Hematopoietic multipotent progenitor cell (in vitro differentiated cells): ENCODE measurements at regions not wholly inside any gene's neighbourhood (a gene's known extent, or its start where the extent isn't known, plus 50 kb on each side); places are given as distances from the start of the nearest gene placed in this dataset.
A peak's percentile ranks its signal among the peaks of the same experiment; 100 is the strongest.

Source experiments
- DNase-seq, 3 donors: peaks; one replicate each; pipeline ENCODE4 v3.0.0-alpha.2; 2011 to 2015; ENCODE audit warnings: low read depth in 2 of 3, low spot score in 2 of 3

- no peak for DNase-seq
These were observed 237.7 kb downstream of the SYK start for GRCh38 chr9:91039125-91039834.

GRCh38 chr9:91039835-91040140, 238.2 kb downstream of the SYK start:
- no peak for DNase-seq

GRCh38 chr9:91040371-91041215, 239.0 kb downstream of the SYK start:
- DNase-seq, result no peak

GRCh38 chr9:91042024-91042423, 240.4 kb downstream of the SYK start:
- DNase-seq, result no peak

GRCh38 chr9:91042541-91042940, 240.9 kb downstream of the SYK start:
- DNase-seq, result no peak

- DNase-seq, result no peak
These were observed 241.6 kb downstream of the SYK start for GRCh38 chr9:91043056-91043810.

GRCh38 chr9:91043811-91044175, 242.2 kb downstream of the SYK start:
- DNase-seq, result no peak

- DNase-seq, result no peak
These were observed 242.7 kb downstream of the SYK start for GRCh38 chr9:91044354-91044753.

- no peak for DNase-seq
These were observed 243.4 kb downstream of the SYK start for GRCh38 chr9:91045041-91045440.

GRCh38 chr9:91047529-91047928, 245.9 kb downstream of the SYK start:
- peak in 1 of 3 donors; percentile 42 for DNase-seq

GRCh38 chr9:91047993-91048607, 246.5 kb downstream of the SYK start:
- no peak for DNase-seq

GRCh38 chr9:91048749-91049148, 247.1 kb downstream of the SYK start:
- no peak for DNase-seq

- no peak for DNase-seq
These were observed 252.2 kb downstream of the SYK start for GRCh38 chr9:91053824-91054223.

GRCh38 chr9:91055845-91056244, 254.2 kb downstream of the SYK start:
- DNase-seq, result no peak

GRCh38 chr9:91056486-91056885, 254.9 kb downstream of the SYK start:
- no peak for DNase-seq

- no peak for DNase-seq
These were observed 255.3 kb downstream of the SYK start for GRCh38 chr9:91056917-91057316.

GRCh38 chr9:91059713-91060112, 258.1 kb downstream of the SYK start:
- DNase-seq, result no peak

GRCh38 chr9:91060520-91061343, 259.1 kb downstream of the SYK start:
- no peak for DNase-seq

GRCh38 chr9:91061506-91061905, 259.9 kb downstream of the SYK start:
- DNase-seq, result no peak

GRCh38 chr9:91062281-91062680, 260.7 kb downstream of the SYK start:
- no peak for DNase-seq
